ENCODE measurements at regions not wholly inside any gene's neighbourhood (a gene's known extent, or its start where the extent isn't known, plus 50 kb on each side); places are given as distances from the start of the nearest gene placed in this dataset.
"Not testable (repeated sequence)": the region's sequence is repeated elsewhere in the genome, so short reads cannot be mapped to it uniquely, and the experiment has no call there.

DNA sequence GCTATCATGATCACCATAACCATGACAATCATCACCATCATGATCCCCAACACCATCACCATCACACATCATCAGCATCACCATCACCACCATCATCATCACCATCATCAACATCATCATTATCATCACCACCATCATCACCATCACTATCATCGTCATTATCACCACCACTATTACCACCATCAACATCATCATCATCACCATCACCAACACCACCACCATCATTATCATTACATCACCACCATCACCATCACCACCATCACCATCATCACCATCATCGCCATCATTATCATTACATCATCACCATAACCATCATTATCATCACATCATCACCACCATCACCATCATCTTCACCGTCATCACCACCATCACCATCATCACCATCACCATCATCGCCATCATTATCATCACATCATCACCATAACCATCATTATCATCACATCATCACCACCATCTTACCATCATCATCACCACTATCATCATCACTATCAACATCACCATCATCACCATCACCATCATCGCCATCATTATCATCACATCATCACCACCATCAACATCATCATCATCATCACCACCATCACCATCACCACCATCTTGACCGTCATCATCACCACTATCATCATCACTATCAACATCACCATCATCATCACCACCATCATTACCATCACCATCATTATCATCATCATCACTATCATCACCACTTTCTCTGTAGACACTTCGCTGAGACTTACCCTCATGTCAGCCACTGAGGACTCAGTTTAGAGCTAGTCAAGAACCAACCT, 366.0 kb downstream of the C16orf95 start:
- intact Hi-C loops (cut with DNase I): no loop called here
- DNase-seq: no peak

- no peak for DNase-seq
- intact Hi-C loops (cut with DNase I): no loop called here
Observed at GRCh38 chr16:86951831-86952598, 365.2 kb downstream of the C16orf95 start.

GRCh38 chr16:86952769-86953168, 364.4 kb downstream of the C16orf95 start:
- no peak for DNase-seq
- intact Hi-C loops (cut with DNase I): no loop called here

GRCh38 chr16:86953631-86954391, 363.4 kb downstream of the C16orf95 start:
- DNase-seq: peak in 2 of 42 donors; percentile 14 to 37
- intact Hi-C loops (cut with DNase I): no loop called here

- DNase-seq: no peak
- intact Hi-C loops (cut with DNase I): no loop called here
Observed at GRCh38 chr16:86955136-86955855, 361.9 kb downstream of the C16orf95 start.

DNA sequence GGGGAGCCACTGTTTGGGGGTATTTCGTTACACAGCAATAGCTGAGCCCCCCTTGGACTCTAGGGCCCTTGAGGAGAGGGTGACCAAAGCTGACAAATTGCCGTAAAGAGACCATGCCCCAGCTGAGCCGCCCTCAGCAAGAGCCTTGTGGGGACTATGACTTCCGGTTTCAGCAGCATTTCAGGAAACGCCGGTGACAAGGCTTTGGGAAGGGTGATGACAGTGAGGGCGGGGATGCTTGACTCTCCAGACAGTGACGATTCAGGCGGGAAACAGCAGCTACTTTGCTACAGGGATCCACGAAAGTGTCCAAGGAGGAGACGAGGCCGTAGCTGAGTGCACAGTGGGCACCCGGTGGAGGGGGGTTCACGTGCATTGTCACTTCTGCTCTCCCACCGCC, 360.8 kb downstream of the C16orf95 start:
- intact Hi-C loops (cut with DNase I): no loop called here
- no peak for DNase-seq

DNA sequence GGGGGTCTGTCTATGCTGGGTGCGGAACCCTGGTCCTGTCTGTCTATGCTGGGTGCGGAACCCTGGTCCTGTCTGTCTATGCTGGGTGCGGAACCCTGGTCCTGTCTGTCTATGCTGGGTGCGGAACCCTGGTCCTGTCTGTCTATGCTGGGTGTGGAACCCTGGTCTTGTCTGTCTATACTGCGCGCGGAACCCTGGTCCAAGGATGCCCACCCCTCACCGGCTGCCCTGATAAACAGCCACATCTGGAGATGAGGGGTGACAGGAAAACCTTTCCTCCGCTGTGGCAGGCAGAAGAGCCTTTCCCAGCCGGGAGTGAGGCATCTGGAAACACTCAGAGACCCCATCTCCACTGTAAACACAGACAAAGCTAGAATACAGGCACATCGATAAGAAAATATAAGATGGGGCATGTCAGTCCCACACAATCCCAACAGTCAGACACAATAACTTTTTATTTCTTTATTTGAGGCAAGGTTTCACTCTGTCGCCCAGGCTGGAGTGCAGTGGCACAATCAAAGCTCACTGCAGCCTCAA, 359.5 kb downstream of the C16orf95 start:
- intact Hi-C loops (cut with DNase I); DNase-seq: not testable (repeated sequence)

- intact Hi-C loops (cut with DNase I): no loop called here
- DNase-seq: no peak
Observed at GRCh38 chr16:86958423-86958822, 358.8 kb downstream of the C16orf95 start.

DNA sequence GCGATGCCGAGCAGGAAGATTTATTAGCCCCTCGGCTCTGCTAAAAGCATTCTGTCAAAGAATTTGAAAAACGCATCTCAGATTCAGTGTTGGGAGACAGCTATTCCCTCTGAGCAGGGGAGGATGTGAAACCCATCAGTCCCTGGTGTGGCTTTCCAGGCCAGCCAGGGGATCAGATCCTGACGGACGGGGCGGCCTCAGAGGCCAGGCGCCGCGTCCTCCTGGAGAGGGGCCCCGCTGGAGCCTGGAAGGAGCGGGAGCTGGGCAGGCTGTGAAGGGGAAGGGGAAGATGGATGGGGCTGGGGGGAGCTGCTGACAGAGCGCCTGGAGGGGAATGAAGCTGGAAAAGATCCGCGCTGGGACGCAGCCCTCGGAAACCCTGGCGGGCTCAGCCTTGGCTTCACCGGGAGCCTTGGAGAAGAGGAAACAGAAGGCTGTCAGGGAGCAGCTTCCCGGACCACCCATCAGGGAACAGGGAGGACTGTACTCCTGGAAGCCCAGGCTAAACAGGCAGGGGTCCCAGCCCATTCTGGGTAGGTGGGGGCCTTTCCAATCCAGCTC, 358.0 kb downstream of the C16orf95 start:
- intact Hi-C loops (cut with DNase I): no loop called here
- no peak for DNase-seq

DNA sequence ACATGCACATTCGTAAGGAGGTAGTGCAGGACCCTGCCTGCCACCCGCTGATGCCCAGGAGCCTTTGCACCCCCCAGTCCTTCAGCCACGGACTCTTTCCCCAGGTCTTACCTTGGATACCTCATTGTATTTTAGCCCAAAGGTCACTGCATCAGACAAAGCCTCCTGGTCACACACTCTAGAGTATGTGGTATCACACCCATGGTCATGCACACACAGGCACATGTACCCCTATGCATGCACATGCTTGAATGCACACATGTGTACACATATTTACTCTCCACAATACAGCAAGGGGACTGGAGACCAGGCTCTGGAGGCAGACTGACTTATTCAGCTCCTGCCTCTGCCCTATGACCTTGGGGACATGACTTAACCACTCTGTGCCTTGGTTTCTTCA, 357.5 kb downstream of the C16orf95 start:
- intact Hi-C loops (cut with DNase I): no loop called here

GRCh38 chr16:86960266-86960665, 356.9 kb downstream of the C16orf95 start:
- peak in 17 of 42 donors; percentile 12 to 58 (median 28) for DNase-seq
- intact Hi-C loops (cut with DNase I): no loop called here

More for the DNA sequence above, 357.5 kb downstream of the C16orf95 start:
- DNase-seq: no peak

- DNase-seq: peak in 38 of 42 donors; percentile 12 to 69 (median 43)
- intact Hi-C loops (cut with DNase I): no loop called here
Observed at GRCh38 chr16:86961171-86961601, 356.0 kb downstream of the C16orf95 start.

- intact Hi-C loops (cut with DNase I): no loop called here
- no peak for DNase-seq
Observed at GRCh38 chr16:86962259-86962658, 354.9 kb downstream of the C16orf95 start.

GRCh38 chr16:86962913-86963312, 354.3 kb downstream of the C16orf95 start:
- intact Hi-C loops (cut with DNase I): no loop called here
- no peak for DNase-seq

- intact Hi-C loops (cut with DNase I): no loop called here
- DNase-seq: no peak
Observed at GRCh38 chr16:86963600-86964575, 353.3 kb downstream of the C16orf95 start.

DNA sequence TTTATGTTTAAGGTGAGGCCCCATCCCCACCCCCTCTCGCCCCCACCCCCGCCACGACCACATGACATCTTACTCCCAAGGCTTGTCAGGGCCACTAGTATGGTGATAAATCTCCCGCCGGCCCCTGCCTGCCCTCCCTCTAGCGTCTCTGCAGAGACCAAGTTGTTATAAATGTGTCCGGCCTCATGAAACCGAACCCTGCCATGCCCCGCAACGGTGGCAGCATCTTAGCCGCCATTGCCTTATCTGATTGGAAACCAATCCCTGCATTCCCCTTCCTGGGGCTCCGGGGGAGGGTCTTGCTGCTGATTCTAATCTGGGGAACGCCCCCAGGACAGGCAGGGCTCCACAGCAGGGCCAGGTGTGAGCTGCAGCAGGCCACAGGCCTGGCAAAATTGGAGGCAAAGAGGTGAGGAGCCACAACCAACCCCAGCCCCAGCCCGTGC, 352.4 kb downstream of the C16orf95 start:
- no peak for DNase-seq
- intact Hi-C loops (cut with DNase I): no loop called here

DNA sequence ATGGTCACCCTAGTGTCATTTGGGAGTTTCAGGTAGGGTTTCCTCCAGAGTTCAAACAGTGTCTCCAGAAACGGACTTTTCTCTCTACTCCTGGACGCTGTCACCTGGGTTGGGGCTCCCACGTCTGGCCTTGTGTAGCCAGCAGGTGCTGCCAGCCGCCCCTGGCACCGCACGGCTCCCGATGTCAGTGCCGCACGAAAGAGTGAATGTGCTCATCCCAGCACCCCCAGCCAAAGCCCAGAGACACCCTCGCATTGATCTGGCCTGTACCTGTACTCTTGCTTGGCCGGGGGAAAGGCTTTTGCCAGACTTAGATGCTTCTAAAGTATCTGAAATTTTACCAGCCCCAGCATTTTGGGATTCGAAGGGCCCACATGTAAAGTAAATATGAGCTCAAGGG, 351.9 kb downstream of the C16orf95 start:
- DNase-seq: no peak
- intact Hi-C loops (cut with DNase I): no loop called here
